Ishikawa (cell line): ENCODE measurements at regions not wholly inside any gene's neighbourhood (a gene's known extent, or its start where the extent isn't known, plus 50 kb on each side); places are given as distances from the start of the nearest gene placed in this dataset.

ENCODE experiments used
- CEBPB ChIP-seq: IDR thresholded peaks from 2 replicates; pipeline ENCODE4 v1.6.1; 2012
- CREB1 ChIP-seq: IDR thresholded peaks from 2 replicates; pipeline ENCODE4 v1.6.1; 2012; ENCODE audit warnings: low read depth
- EGR1 ChIP-seq: IDR thresholded peaks from 2 replicates; pipeline ENCODE4 v1.6.1; 2012
- EP300 ChIP-seq: IDR thresholded peaks from 2 replicates; pipeline ENCODE4 v1.6.1; 2012; ENCODE audit warnings: borderline replicate concordance
- FOXM1 ChIP-seq: IDR thresholded peaks from 2 replicates; pipeline ENCODE4 v1.6.1; 2012; ENCODE audit warnings: low read depth, borderline replicate concordance
- MAX ChIP-seq: IDR thresholded peaks from 2 replicates; pipeline ENCODE4 v1.6.1; 2012
- NFIC ChIP-seq: IDR thresholded peaks from 2 replicates; pipeline ENCODE4 v1.6.1; 2012
- RAD21 ChIP-seq: IDR thresholded peaks from 2 replicates; pipeline ENCODE4 v1.6.1; 2012; ENCODE audit warnings: low read depth
- REST ChIP-seq: IDR thresholded peaks from 2 replicates; pipeline ENCODE4 v1.6.1; 2012; ENCODE audit warnings: low read depth, mild to moderate bottlenecking
- TAF1 ChIP-seq: IDR thresholded peaks from 2 replicates; pipeline ENCODE4 v1.6.1; 2012; ENCODE audit warnings: low read depth, mild to moderate bottlenecking
- TCF12 ChIP-seq: IDR thresholded peaks from 2 replicates; pipeline ENCODE4 v1.6.1; 2012; ENCODE audit warnings: low read depth
- TEAD4 ChIP-seq: IDR thresholded peaks from 2 replicates; pipeline ENCODE4 v1.6.1; 2012
- USF1 ChIP-seq: IDR thresholded peaks from 2 replicates; pipeline ENCODE4 v1.6.1; 2012
- YY1 ChIP-seq: IDR thresholded peaks from 2 replicates; pipeline ENCODE4 v1.6.1; 2012; ENCODE audit warnings: low read depth
- ZBTB7A ChIP-seq: IDR thresholded peaks from 2 replicates; pipeline ENCODE4 v1.6.1; 2012; ENCODE audit warnings: low read depth

- TF ChIP-seq MAX, result no peak
- TF ChIP-seq RAD21, result no peak
- peak; percentile 47; the same call in 1 of the 2 replicates for TF ChIP-seq FOXM1
- TF ChIP-seq NFIC, result 0 out of 2 replicates have a peak, but pooled peaks have one; percentile 12
- TF ChIP-seq YY1, result no peak
- no peak for TF ChIP-seq EGR1
- peak; percentile 65; the same call in 1 of the 2 replicates for TF ChIP-seq TEAD4
- 0 out of 2 replicates have a peak, but pooled peaks have one; percentile 47 for TF ChIP-seq EP300
- TF ChIP-seq TCF12, result peak; percentile 39; the same call in 1 of the 2 replicates
These were observed 332.3 kb downstream of the BCKDHB start for GRCh38 chr6:80438772-80439171.

- TF ChIP-seq NFIC, result no peak
- no peak for TF ChIP-seq EP300
- no peak for TF ChIP-seq FOXM1
- TF ChIP-seq ZBTB7A, result no peak
- TF ChIP-seq CEBPB, result no peak
- TF ChIP-seq RAD21, result no peak
- TF ChIP-seq TAF1, result no peak
- no peak for TF ChIP-seq TEAD4
- TF ChIP-seq MAX, result no peak
- TF ChIP-seq USF1, result no peak
- TF ChIP-seq EGR1, result no peak
- no peak for TF ChIP-seq YY1
- no peak for TF ChIP-seq REST
- TF ChIP-seq TCF12, result no peak
- TF ChIP-seq CREB1, result no peak
These were observed 331.3 kb downstream of the BCKDHB start for GRCh38 chr6:80437801-80438200.

- TF ChIP-seq TCF12 (no peak), REST (no peak), TEAD4 (no peak), EGR1 (no peak), ZBTB7A (no peak), FOXM1 (no peak), NFIC (no peak), CREB1 (no peak)
These were observed 330.8 kb downstream of the BCKDHB start for GRCh38 chr6:80437221-80437620.

- no peak for TF ChIP-seq EP300
- TF ChIP-seq TEAD4, result no peak
- no peak for TF ChIP-seq RAD21
- no peak for TF ChIP-seq TAF1
- TF ChIP-seq CREB1, result no peak
- TF ChIP-seq EGR1, result no peak
- no peak for TF ChIP-seq TCF12
These were observed 330.2 kb downstream of the BCKDHB start for GRCh38 chr6:80436663-80437062.

GRCh38 chr6:80435457-80435856 lies 329.0 kb downstream of the BCKDHB start:
- TF ChIP-seq FOXM1, result no peak
- no peak for TF ChIP-seq CEBPB
- TF ChIP-seq CREB1, result no peak
- no peak for TF ChIP-seq YY1
- TF ChIP-seq EGR1, result no peak
- TF ChIP-seq EP300, result no peak
- TF ChIP-seq ZBTB7A, result no peak
- no peak for TF ChIP-seq MAX
- no peak for TF ChIP-seq RAD21
- no peak for TF ChIP-seq TEAD4
- TF ChIP-seq USF1, result no peak
- no peak for TF ChIP-seq NFIC
